Psoas muscle (tissue), 7 donors: ENCODE measurements at regions not wholly inside any gene's neighbourhood (a gene's known extent, or its start where the extent isn't known, plus 50 kb on each side); places are given as distances from the start of the nearest gene placed in this dataset.
A peak's percentile ranks its signal among the peaks of the same experiment; 100 is the strongest.

ENCODE experiments used
- ATAC-seq, 4 donors: fragments of 200-7000 bp; cut with Tn5 transposase; one replicate each; pipeline ENCODE4 v1.9.1; 2020; ENCODE audit warnings: moderate library complexity in 3 of 4, mild to moderate bottlenecking in 2 of 4
- DNase-seq, 2 donors: peaks; one replicate each; pipeline ENCODE4 v3.0.0-alpha.2; 2020
- H3K27ac ChIP-seq: fragments of 200-600 bp; one replicate; pipeline ENCODE4 v1.8.0; 2022
- H3K27me3 ChIP-seq, 3 donors: fragments of 200-600 bp in 1 of 3; one replicate each; pipeline versions ENCODE4 v1.6.1 to v1.8.0; 2013 to 2022; ENCODE audit warnings: low read length in 2 of 3, mild to moderate bottlenecking in 2 of 3, moderate library complexity in 1 of 3; ENCODE audit not compliant: insufficient read depth in 3 of 3
- H3K36me3 ChIP-seq, 2 donors: fragments of 200-600 bp in 1 of 2; one replicate each; pipeline versions ENCODE4 v1.6.1 to v1.8.0; 2013 to 2022; ENCODE audit warnings: low read depth in 1 of 2, mild to moderate bottlenecking in 1 of 2, moderate library complexity in 1 of 2; ENCODE audit not compliant: insufficient read depth in 1 of 2
- H3K4me1 ChIP-seq: fragments of 200-600 bp; one replicate; pipeline ENCODE4 v1.8.0; 2022
- H3K4me3 ChIP-seq: fragments of 200-600 bp; one replicate; pipeline ENCODE4 v1.8.0; 2022; ENCODE audit warnings: mild to moderate bottlenecking
- H3K9me3 ChIP-seq: fragments of 200-600 bp; one replicate; pipeline ENCODE4 v1.8.0; 2022
- WGBS, 3 donors: extraction: QIAGEN DNeasy Blood & Tissue Kit; methylation state at CpG; one replicate each; pipeline versions ENCODE4 v1.1.6 to v1.1.7; 2013; 5-methylcytosine and 5-hydroxymethylcytosine counted together
- intact Hi-C, 2 donors: fragments of 100-400 bp; cut with DNase I; formaldehyde crosslinking; loops; one replicate each; pipeline versions ENCODE4 v1.11.0 to v1.14.2; 2022
- TF ChIP-seq, protein P1 (sequence below): fragments of 200-600 bp; IDR thresholded peaks from one replicate; pipeline ENCODE4 v1.8.0; 2022; ENCODE audit warnings: antibody characterized with exemption
- donor health status: healthy with polysubstance abuse.
- donor health status: DM: no; HTN: no; CAD: no; lungs with moderate emphysema.
- donor health status: Bipolar disorder and iron deficiency.
- donor health status: healthy.
- donor health status: DM: yes; HTN: yes; CAD: no.
- donor health status: DM: no; HTN: no; CAD: no.
- donor health status: DM: yes; HTN: yes; CAD: no.

- Histone ChIP-seq H3K27ac (no peak overlapping the region), H3K27me3 (peaks cover 0 to 4% (median 2%) of the 10 kb centered on the region in 3 donors), H3K4me1 (no peaks in the 10 kb centered on the region), H3K9me3 (no peaks in the 10 kb centered on the region), H3K4me3 (no peak overlapping the region), H3K36me3 (no peaks in the 10 kb centered on the region)
- TF ChIP-seq, protein P1, sequence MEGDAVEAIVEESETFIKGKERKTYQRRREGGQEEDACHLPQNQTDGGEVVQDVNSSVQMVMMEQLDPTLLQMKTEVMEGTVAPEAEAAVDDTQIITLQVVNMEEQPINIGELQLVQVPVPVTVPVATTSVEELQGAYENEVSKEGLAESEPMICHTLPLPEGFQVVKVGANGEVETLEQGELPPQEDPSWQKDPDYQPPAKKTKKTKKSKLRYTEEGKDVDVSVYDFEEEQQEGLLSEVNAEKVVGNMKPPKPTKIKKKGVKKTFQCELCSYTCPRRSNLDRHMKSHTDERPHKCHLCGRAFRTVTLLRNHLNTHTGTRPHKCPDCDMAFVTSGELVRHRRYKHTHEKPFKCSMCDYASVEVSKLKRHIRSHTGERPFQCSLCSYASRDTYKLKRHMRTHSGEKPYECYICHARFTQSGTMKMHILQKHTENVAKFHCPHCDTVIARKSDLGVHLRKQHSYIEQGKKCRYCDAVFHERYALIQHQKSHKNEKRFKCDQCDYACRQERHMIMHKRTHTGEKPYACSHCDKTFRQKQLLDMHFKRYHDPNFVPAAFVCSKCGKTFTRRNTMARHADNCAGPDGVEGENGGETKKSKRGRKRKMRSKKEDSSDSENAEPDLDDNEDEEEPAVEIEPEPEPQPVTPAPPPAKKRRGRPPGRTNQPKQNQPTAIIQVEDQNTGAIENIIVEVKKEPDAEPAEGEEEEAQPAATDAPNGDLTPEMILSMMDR = no peak
- DNase-seq (no peak), ATAC-seq (no peak)
- intact Hi-C loops = no loop called here
- WGBS, 3 donors = 89 to 96% (median 95%) methylated on average over 2 of the region's 2 CpGs
These were observed 153.6 kb upstream of the ERCC4 start for GRCh38 chr16:13766334-13766733.

DNA sequence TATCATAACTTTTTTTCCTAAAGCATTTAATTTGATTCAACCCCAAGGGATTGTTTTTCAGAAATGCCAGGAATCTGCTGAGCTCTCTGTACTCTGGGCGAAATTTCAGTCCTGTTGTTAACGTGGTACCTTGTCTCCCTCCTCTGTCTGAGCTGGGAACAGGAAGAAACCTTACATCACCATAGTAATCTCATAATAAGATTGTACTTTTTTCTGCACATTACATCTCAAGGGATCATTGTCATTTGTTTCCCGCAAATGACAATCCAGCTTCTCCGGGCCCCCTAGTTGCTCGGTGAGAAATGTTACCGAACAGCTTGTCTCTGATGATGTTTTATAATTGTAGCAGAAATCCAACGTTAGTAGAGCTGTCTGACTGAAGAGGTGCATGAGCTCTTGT lies 152.7 kb upstream of the ERCC4 start:
- H3K9me3 ChIP-seq = no peaks in the 10 kb centered on the region
- no peaks in the 10 kb centered on the region for H3K36me3 ChIP-seq
- H3K27ac ChIP-seq = no peak overlapping the region
- no peaks in the 10 kb centered on the region for H3K4me1 ChIP-seq
- no peak overlapping the region for H3K4me3 ChIP-seq
- TF ChIP-seq, protein P1 = peak; percentile 23
- peaks cover 0 to 2% (median under 1%) of the 10 kb centered on the region in 3 donors for H3K27me3 ChIP-seq
- DNase-seq (no peak), ATAC-seq (no peak)
- 22 to 35% (median 24%) methylated on average over 7 of the region's 7 CpGs for WGBS, 3 donors
- intact Hi-C loops = no loop called here

- TF ChIP-seq, protein P1 = no peak
- no peaks in the 10 kb centered on the region for H3K36me3 ChIP-seq
- H3K9me3 ChIP-seq = no peaks in the 10 kb centered on the region
- WGBS, 3 donors = 69 to 73% (median 71%) methylated on average over 4 of the region's 4 CpGs
- H3K27ac ChIP-seq = no peak overlapping the region
- intact Hi-C loops = no loop called here
- no peak for DNase-seq
- no peaks in the 10 kb centered on the region for H3K4me1 ChIP-seq
- H3K4me3 ChIP-seq = no peak overlapping the region
- H3K27me3 ChIP-seq = peaks cover 0 to 1% (median 0%) of the 10 kb centered on the region in 3 donors
- ATAC-seq = no peak
These were observed 151.5 kb upstream of the ERCC4 start for GRCh38 chr16:13768471-13768870.

GRCh38 chr16:13770436-13770835 lies 149.5 kb upstream of the ERCC4 start:
- TF ChIP-seq, protein P1 = no peak
- no peaks in the 10 kb centered on the region for H3K36me3 ChIP-seq
- peaks cover 3% of the 10 kb centered on the region for H3K9me3 ChIP-seq
- no peak for DNase-seq
- no peak overlapping the region for H3K4me3 ChIP-seq
- ATAC-seq = no peak
- intact Hi-C loops = no loop called here
- H3K4me1 ChIP-seq = no peaks in the 10 kb centered on the region
- no peaks in the 10 kb centered on the region for H3K27me3 ChIP-seq
- H3K27ac ChIP-seq = no peak overlapping the region
- 96 to 98% (median 96%) methylated on average over 5 of the region's 5 CpGs for WGBS, 3 donors

GRCh38 chr16:13772782-13773181 lies 147.2 kb upstream of the ERCC4 start:
- ATAC-seq (no peak), DNase-seq (no peak)
- intact Hi-C loops = no loop called here
- TF ChIP-seq, protein P1 = no peak
- Histone ChIP-seq H3K4me3 (no peak overlapping the region), H3K27me3 (no peaks in the 10 kb centered on the region), H3K9me3 (peaks cover 4% of the 10 kb centered on the region), H3K4me1 (no peaks in the 10 kb centered on the region), H3K36me3 (no peaks in the 10 kb centered on the region), H3K27ac (no peak overlapping the region)
- WGBS, 3 donors = 80 to 90% (median 88%) methylated on average over 1 of the region's 1 CpG
